ENCODE measurements at regions not wholly inside any gene's neighbourhood (a gene's known extent, or its start where the extent isn't known, plus 50 kb on each side); places are given as distances from the start of the nearest gene placed in this dataset.

DNA sequence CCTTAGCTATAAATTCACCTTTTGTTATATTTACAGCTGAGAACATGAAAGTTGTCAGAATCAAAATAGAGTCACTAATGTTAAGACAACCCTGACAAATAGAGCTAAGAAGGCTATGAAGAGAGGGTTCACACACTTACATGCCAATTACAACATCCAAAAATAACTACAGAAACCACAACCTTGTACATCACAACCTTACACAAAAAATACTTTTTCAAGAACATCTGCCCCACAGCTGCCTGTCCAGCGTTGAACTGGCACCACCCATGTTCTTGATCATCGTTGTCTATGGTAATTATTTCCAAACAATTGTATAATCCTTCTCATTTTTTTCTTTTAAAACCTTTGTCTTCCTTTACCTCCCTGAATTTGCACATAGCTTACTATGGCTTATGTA is 231.2 kb upstream of the FKBP1C start:
- no peak overlapping the region for H3K27ac ChIP-seq (ENCODE audit: low read depth)
- no peaks in the 10 kb centered on the region for H3K4me1 ChIP-seq (ENCODE audit: insufficient read depth)
- no peak for TF ChIP-seq ZNF114 (CRISPR knock-in tag; IDR thresholded peaks at IDR 0.05)
- TF ChIP-seq, protein P1, sequence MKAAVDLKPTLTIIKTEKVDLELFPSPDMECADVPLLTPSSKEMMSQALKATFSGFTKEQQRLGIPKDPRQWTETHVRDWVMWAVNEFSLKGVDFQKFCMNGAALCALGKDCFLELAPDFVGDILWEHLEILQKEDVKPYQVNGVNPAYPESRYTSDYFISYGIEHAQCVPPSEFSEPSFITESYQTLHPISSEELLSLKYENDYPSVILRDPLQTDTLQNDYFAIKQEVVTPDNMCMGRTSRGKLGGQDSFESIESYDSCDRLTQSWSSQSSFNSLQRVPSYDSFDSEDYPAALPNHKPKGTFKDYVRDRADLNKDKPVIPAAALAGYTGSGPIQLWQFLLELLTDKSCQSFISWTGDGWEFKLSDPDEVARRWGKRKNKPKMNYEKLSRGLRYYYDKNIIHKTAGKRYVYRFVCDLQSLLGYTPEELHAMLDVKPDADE (IDR thresholded peaks at IDR 0.05), result no peak

DNA sequence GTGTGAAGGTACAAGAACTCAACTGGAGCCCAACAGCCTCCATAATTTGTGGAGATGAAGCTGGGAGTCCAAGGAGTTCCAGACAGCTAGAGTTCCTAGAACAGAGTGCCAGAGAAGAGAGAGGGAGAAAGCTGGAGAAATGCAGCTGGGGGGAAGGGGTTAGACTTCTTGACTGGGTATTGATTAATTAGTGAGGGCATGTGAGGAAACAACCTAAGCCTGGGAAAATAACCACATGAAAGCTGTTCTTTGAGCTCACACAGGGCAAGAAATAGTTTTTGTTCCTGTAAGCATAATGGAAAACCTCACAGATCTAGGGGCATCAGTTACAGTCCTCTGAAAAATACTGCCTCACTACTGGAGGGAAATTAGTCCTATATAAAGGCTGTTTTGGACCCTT is 230.5 kb upstream of the FKBP1C start:
- H3K79me2 ChIP-seq (replicated peaks; ENCODE audit: insufficient read depth), result no peaks in the 10 kb centered on the region
- H2AFZ ChIP-seq, result no peak overlapping the region
- Mint-ChIP-seq H3K27me3 (ENCODE audit: insufficient read depth, low read depth, poor library complexity) (peaks cover 3% of the 10 kb centered on the region), H3K9me3 (peaks cover 25% of the 10 kb centered on the region), H3K4me3 (no peak overlapping the region), H3K27ac (no peak overlapping the region), H3K36me3 (ENCODE audit: low read depth) (no peaks in the 10 kb centered on the region), H3K4me1 (no peaks in the 10 kb centered on the region)
- no peak for DNase-seq (ENCODE audit: low spot score)
- H3K27me3 ChIP-seq (ENCODE audit: insufficient read depth), result no peaks in the 10 kb centered on the region
- no peak overlapping the region for H3K27ac ChIP-seq (ENCODE audit: low read depth)
- no peaks in the 10 kb centered on the region for H3F3A ChIP-seq (replicated peaks; ENCODE audit: low read depth)
- no peaks in the 10 kb centered on the region for H4K20me1 ChIP-seq (replicated peaks; ENCODE audit: insufficient read depth)
- H3K9me2 ChIP-seq (ENCODE audit: insufficient read depth), result no peaks in the 10 kb centered on the region
- no peak overlapping the region for H3K4me3 ChIP-seq
- H3K4me1 ChIP-seq (ENCODE audit: insufficient read depth), result no peaks in the 10 kb centered on the region
- no peak overlapping the region for H3K4me2 ChIP-seq
- no peaks in the 10 kb centered on the region for H3K36me3 ChIP-seq (ENCODE audit: insufficient read depth)
- ATAC-seq, result no peak
- TF ChIP-seq, protein P2, sequence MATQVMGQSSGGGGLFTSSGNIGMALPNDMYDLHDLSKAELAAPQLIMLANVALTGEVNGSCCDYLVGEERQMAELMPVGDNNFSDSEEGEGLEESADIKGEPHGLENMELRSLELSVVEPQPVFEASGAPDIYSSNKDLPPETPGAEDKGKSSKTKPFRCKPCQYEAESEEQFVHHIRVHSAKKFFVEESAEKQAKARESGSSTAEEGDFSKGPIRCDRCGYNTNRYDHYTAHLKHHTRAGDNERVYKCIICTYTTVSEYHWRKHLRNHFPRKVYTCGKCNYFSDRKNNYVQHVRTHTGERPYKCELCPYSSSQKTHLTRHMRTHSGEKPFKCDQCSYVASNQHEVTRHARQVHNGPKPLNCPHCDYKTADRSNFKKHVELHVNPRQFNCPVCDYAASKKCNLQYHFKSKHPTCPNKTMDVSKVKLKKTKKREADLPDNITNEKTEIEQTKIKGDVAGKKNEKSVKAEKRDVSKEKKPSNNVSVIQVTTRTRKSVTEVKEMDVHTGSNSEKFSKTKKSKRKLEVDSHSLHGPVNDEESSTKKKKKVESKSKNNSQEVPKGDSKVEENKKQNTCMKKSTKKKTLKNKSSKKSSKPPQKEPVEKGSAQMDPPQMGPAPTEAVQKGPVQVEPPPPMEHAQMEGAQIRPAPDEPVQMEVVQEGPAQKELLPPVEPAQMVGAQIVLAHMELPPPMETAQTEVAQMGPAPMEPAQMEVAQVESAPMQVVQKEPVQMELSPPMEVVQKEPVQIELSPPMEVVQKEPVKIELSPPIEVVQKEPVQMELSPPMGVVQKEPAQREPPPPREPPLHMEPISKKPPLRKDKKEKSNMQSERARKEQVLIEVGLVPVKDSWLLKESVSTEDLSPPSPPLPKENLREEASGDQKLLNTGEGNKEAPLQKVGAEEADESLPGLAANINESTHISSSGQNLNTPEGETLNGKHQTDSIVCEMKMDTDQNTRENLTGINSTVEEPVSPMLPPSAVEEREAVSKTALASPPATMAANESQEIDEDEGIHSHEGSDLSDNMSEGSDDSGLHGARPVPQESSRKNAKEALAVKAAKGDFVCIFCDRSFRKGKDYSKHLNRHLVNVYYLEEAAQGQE (IDR thresholded peaks at IDR 0.05; ENCODE audit: unreplicated experiment), result no peak
- TF ChIP-seq STAT1 (IDR thresholded peaks at IDR 0.05; ENCODE audit: unreplicated experiment) (no peak), NANOG (IDR thresholded peaks at IDR 0.05; ENCODE audit: borderline replicate concordance) (no peak), POLR2AphosphoS5 (IDR thresholded peaks at IDR 0.05; ENCODE audit: low read depth) (no peak), EZH2phosphoT487 (IDR thresholded peaks at IDR 0.05; ENCODE audit: unreplicated experiment) (no peak), ZNF331 (CRISPR knock-in tag; IDR thresholded peaks at IDR 0.05; ENCODE audit: low read depth) (no peak), JUNB (IDR thresholded peaks at IDR 0.05; ENCODE audit: unreplicated experiment) (no peak), CREB1 (CRISPR knock-in tag; IDR thresholded peaks at IDR 0.05; ENCODE audit: low read depth) (no peak), ZNF114 (CRISPR knock-in tag; IDR thresholded peaks at IDR 0.05) (no peak)
- TF ChIP-seq, protein P3, sequence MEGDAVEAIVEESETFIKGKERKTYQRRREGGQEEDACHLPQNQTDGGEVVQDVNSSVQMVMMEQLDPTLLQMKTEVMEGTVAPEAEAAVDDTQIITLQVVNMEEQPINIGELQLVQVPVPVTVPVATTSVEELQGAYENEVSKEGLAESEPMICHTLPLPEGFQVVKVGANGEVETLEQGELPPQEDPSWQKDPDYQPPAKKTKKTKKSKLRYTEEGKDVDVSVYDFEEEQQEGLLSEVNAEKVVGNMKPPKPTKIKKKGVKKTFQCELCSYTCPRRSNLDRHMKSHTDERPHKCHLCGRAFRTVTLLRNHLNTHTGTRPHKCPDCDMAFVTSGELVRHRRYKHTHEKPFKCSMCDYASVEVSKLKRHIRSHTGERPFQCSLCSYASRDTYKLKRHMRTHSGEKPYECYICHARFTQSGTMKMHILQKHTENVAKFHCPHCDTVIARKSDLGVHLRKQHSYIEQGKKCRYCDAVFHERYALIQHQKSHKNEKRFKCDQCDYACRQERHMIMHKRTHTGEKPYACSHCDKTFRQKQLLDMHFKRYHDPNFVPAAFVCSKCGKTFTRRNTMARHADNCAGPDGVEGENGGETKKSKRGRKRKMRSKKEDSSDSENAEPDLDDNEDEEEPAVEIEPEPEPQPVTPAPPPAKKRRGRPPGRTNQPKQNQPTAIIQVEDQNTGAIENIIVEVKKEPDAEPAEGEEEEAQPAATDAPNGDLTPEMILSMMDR (conservative IDR thresholded peaks at IDR 0.05; ENCODE audit: low read depth in 2 of 2), result no peak

More for the DNA sequence above, 231.2 kb upstream of the FKBP1C start:
- no peak for DNase-seq (ENCODE audit: low spot score)
- Mint-ChIP-seq H3K4me1 (no peaks in the 10 kb centered on the region), H3K27ac (no peak overlapping the region), H3K36me3 (ENCODE audit: low read depth) (no peaks in the 10 kb centered on the region), H3K27me3 (ENCODE audit: insufficient read depth, low read depth, poor library complexity) (peaks cover 3% of the 10 kb centered on the region), H3K9me3 (peaks cover 20% of the 10 kb centered on the region), H3K4me3 (no peak overlapping the region)
- Histone ChIP-seq H3K27me3 (ENCODE audit: insufficient read depth) (no peaks in the 10 kb centered on the region), H2AFZ (no peak overlapping the region), H3F3A (replicated peaks; ENCODE audit: low read depth) (no peaks in the 10 kb centered on the region), H3K9me2 (ENCODE audit: insufficient read depth) (no peaks in the 10 kb centered on the region), H3K36me3 (ENCODE audit: insufficient read depth) (no peaks in the 10 kb centered on the region), H3K4me2 (no peak overlapping the region), H4K20me1 (replicated peaks; ENCODE audit: insufficient read depth) (no peaks in the 10 kb centered on the region), H3K79me2 (replicated peaks; ENCODE audit: insufficient read depth) (no peaks in the 10 kb centered on the region), H3K4me3 (no peak overlapping the region)
- no peak for ATAC-seq
